NCI-H2081 (cell line): ENCODE measurements at regions not wholly inside any gene's neighbourhood (a gene's known extent, or its start where the extent isn't known, plus 50 kb on each side); places are given as distances from the start of the nearest gene placed in this dataset.

Experiments used
- DNase-seq, 2 experiments: peaks; one replicate each; lab custom pipeline; 2025; lab: John Stamatoyannopoulos, UW

DNA sequence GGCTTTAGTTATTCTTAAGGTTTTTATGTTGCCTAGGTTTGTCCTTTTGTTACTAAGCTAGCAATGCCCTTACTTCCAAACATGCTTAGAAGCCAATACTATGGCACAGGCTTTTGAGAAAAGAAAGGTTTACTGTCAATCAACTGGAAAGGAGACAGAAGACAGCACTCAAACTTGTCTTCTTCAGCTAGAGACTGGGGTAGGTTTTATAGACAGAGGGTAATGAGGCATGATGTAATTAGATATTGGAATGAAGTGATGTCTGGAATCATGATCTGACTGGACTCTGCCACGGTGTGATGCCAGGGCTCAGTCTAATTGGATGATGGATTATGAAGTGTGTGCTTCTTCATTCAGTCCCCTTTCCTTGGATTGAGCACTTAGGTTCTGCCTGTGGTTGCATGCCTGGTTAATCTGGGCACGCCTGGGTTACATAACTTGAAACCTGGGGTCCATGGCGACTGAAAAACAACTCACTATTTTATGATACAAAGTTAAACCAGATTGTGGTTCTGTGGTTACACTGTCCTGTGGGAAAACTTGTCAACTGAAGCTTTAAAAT is 625.8 kb downstream of the BRINP3 start:
- DNase-seq: no peak

DNA sequence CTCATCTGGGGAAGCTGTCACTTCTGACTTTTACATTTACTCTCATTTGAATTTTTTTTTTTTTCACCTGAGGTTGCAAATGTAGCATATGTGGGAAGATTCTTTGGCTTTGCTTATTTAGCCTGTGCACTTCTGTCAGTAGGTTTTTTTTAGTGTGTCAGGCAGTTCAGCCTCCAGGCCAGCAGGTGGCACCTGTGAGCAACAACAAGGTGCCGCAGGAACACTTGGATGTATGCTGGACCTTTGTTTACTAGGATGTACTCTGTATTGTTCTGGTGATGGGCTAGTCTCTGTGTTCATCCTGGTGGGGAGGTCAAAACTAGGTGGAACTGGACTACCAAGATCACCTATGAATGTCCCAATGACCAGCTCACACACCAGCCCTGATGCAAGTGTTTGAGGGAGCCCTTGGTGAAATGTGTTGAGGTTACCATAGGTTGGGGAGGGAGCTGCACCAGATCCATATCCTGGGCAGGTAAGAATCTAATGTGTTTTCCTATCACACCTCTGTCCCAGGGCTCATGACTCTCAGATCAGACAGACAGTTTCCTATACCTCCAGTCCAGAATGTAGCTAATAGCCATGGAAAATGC is 618.2 kb downstream of the BRINP3 start:
- DNase-seq: no peak

DNA sequence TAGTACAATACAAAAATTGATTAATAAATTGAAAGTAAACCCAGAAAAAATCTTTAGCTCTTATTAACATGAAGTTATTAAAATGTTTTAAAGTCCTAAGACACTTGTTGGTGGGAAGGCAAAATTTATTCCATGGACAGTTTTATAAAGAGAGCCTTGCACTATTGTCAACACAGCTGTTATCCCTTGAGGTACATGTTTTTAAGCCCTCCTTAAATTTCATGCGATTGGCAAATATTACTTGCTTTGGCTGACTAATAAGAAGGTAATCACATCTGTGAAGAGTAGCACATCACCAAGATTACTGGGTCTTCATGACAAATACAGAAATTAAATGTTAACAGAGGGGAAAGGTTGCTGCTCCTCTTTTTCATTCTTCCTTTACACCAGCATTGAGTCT is 611.1 kb downstream of the BRINP3 start:
- DNase-seq: no peak

DNA sequence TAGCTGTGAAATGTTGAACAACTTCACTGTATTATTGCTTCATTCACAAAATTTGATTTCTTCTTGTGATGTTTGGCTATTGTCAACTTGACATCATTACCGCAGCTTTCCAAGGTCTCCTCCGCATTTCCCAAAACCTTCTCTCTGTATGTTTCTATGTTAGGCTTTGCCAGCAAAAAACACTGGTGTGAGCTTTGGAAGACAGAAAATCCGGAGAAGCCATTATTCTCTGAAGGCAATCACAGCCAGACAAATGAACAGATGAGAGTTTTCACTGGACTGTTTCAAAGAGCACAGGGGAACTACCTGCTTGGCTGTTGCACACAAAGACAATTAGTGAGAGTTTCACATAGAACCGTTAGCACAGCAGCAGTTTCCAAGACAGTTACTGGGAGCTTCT is 609.6 kb downstream of the BRINP3 start:
- no peak for DNase-seq

DNA sequence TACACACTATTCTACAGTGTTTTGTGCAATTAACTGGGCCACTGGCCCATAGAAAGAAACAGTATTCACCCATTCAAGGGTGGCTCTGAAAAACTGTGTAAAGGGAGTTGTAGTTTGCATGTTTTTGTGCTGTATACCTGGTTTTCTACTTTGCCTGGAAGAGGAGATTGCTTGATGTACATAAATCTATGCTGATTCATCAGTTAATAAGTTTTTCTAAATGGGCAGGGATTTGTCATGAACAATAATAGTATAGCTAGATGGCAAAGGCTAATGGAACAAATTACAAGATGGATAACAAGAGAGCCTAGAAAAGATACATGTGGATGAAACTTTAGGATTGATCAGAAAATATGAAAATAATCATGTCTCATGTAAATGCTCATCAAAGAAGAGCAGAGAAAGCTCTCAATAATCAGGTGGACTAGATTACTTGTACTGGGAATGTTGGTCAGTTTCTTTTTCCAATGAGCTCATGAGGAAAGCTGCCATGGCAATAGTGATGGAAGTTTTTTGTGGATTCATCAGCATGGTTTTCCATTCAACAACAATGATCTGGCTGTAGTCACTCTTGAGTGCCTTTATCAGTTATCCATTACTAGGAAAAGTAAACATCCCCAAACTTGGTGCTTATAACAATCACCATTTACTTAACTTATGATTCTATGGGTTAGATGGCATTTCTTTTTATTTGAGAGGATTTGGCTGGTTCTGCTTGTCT is 602.8 kb downstream of the BRINP3 start:
- DNase-seq: no peak

- DNase-seq: no peak
Observed at GRCh38 chr1:189880135-189880534, 597.5 kb downstream of the BRINP3 start.

- peak; percentile 97 to 99 for DNase-seq
Observed at GRCh38 chr1:189899686-189900425, 577.8 kb downstream of the BRINP3 start.

- no peak for DNase-seq
Observed at GRCh38 chr1:189904509-189904908, 573.2 kb downstream of the BRINP3 start.

DNA sequence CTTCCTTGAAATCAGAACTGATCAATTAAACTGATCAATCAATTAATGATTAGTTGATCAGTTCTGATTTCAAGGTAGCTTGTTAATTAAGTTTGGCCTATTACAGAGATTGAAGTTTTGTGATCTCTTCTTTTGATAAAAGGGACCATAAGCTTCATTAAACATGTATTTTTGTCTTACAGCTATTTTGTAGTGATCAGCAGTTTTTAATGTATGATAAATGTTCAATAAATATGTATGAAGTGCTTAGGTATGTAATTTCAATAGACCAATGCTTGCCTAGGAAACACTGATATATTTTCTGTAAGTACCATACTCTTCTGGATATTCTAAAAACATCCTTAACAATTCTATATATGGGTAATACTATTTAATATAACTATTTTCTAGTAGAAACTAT is 569.6 kb downstream of the BRINP3 start:
- no peak for DNase-seq

DNA sequence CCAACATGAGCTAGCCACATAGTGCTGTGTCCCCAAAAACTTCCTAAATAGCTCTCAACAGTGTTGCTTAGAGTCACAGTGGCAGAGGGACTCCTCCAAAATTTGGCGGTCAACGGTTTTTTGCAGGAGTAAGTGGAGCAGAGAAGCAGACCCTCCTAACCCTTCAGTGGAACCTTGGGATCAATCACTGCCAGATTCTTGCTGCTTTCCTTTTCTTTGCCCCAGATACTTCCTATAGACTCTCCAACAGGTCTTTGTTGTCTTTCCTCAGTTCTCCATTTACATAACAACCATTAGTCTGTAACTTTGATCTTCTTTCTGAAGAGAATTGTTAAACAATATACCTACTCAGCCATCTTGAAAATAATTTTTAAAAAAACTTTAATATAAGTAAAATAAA is 556.1 kb downstream of the BRINP3 start:
- DNase-seq: no peak

GRCh38 chr1:189927641-189928040 is 550.0 kb downstream of the BRINP3 start:
- no peak for DNase-seq

- no peak for DNase-seq
Observed at GRCh38 chr1:189929501-189930099, 548.1 kb downstream of the BRINP3 start.

- DNase-seq: no peak
Observed at GRCh38 chr1:189936861-189937260, 540.8 kb downstream of the BRINP3 start.

- DNase-seq: no peak
Observed at GRCh38 chr1:189939967-189940366, 537.7 kb downstream of the BRINP3 start.

- DNase-seq: no peak
Observed at GRCh38 chr1:189941922-189942321, 535.7 kb downstream of the BRINP3 start.

GRCh38 chr1:189958756-189959155 is 518.9 kb downstream of the BRINP3 start:
- no peak for DNase-seq

GRCh38 chr1:189960769-189961168 is 516.9 kb downstream of the BRINP3 start:
- no peak for DNase-seq

DNA sequence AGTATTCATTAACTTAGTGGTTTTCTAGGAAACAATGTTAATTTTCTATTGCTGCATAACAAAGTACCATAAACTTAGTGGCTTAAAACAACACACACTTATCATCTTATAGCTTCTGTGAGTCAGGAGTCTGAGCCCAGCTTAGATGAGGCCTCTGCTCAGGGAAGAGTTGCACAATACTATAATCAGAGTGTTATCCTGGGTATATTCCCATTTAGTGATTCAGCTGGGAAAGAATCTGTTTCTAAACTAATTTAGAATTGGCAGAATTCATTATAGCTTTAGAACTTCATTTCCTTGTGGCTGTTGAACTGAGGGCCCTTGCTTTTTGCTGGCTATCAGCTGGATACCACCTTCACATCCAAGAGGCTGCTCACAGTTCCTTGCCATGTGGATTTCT is 515.5 kb downstream of the BRINP3 start:
- DNase-seq: no peak

GRCh38 chr1:189970331-189971230 is 507.1 kb downstream of the BRINP3 start:
- peak in 1 of 2 experiments; percentile 72 for DNase-seq

DNA sequence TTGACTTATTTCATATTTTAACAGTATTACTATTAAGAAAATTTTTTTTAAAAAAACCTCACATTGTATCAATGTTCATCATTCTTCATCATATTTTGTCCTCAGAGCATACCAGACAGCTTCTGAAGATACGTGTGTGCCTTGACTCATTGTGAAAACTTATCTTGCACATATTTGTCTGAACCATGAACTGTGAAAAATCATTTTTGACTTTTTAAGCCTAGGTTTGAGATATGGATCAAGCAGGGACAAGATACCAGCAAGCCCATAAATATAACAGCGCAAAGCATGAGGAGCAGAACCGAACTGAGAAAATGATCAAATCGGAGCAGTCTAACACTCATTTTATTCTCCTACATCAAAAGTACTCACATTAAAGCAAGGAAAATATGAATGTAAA is 506.0 kb downstream of the BRINP3 start:
- DNase-seq: no peak

DNA sequence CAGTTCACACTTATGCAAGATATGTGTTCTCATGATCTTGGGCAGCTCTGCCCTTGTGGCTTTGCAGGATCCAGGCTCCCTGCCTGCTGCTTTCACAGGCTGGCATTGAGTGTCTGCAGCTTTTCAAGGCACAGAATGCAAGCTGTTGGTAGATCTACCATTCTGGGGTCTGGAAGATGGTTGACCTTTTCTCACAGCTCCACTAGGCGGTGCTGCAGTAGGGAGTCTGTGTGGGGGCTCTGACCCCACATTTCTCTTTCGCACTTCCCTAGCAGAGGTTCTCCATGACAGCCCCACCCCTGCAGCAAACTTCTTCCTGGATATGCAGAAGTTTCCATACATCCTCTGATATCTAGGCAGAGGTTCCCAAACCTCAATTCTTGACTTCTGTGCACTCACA is 500.5 kb downstream of the BRINP3 start:
- no peak for DNase-seq
